Small intestine (tissue), 7 donors: ENCODE measurements at regions not wholly inside any gene's neighbourhood (a gene's known extent, or its start where the extent isn't known, plus 50 kb on each side); places are given as distances from the start of the nearest gene placed in this dataset.

Experiments used
- DNase-seq, 2 donors: peaks; one replicate each; pipeline versions ENCODE4 v3.0.0 to v3.0.0-alpha.2; 2013
- FAIRE-seq: peaks from 2 replicates; lab custom pipeline; 2012; peaks lifted over from hg19 to GRCh38; lab: Jason Lieb, UNC
- H3K27ac ChIP-seq, 3 donors: one replicate each; pipeline ENCODE4 v1.5.1; 2013; ENCODE audit warnings: low read length in 2 of 3, mild to moderate bottlenecking in 2 of 3, control low read depth in 1 of 3, inconsistent platforms in 1 of 3, low read depth in 1 of 3, moderate library complexity in 1 of 3
- H3K27me3 ChIP-seq, 3 donors: one replicate each; pipeline ENCODE4 v1.6.1; 2013; ENCODE audit warnings: low read length in 3 of 3, inconsistent platforms in 1 of 3; ENCODE audit not compliant: control insufficient read depth in 3 of 3, insufficient read depth in 3 of 3
- H3K36me3 ChIP-seq, 3 donors: one replicate each; pipeline ENCODE4 v1.6.1; 2013; ENCODE audit warnings: low read length in 3 of 3, inconsistent platforms in 1 of 3, low read depth in 1 of 3, mild to moderate bottlenecking in 1 of 3, moderate library complexity in 1 of 3; ENCODE audit not compliant: control insufficient read depth in 3 of 3, insufficient read depth in 2 of 3
- H3K4me1 ChIP-seq, 3 donors: one replicate each; pipeline ENCODE4 v1.6.1; 2013; ENCODE audit warnings: low read length in 2 of 3, inconsistent platforms in 1 of 3, low read depth in 1 of 3, mild to moderate bottlenecking in 1 of 3, moderate library complexity in 1 of 3; ENCODE audit not compliant: control insufficient read depth in 3 of 3, insufficient read depth in 2 of 3
- H3K4me3 ChIP-seq, 3 donors: one replicate each; pipeline ENCODE4 v1.5.1; 2013; ENCODE audit warnings: low read length in 3 of 3, control low read depth in 1 of 3, inconsistent platforms in 1 of 3, low read depth in 1 of 3, mild to moderate bottlenecking in 1 of 3, moderate library complexity in 1 of 3
- H3K9me3 ChIP-seq, 2 donors: one replicate each; pipeline ENCODE4 v1.6.1; 2013; ENCODE audit warnings: low read depth in 1 of 2, low read length in 1 of 2; ENCODE audit not compliant: control insufficient read depth in 2 of 2, insufficient read depth in 1 of 2
- WGBS, 3 donors: extraction: QIAGEN DNeasy Blood & Tissue Kit; methylation state at CpG; one replicate each; pipeline ENCODE4 v1.1.7; 2013; 5-methylcytosine and 5-hydroxymethylcytosine counted together
- donor health status: healthy with polysubstance abuse.
- donor health status: control.
- donor health status: control.
- donor health status: Bipolar disorder and iron deficiency.
- donor health status: healthy.

- H3K4me1 ChIP-seq, result no peaks in the 10 kb centered on the region
- no peaks in the 10 kb centered on the region for H3K9me3 ChIP-seq
- H3K27ac ChIP-seq, result no peak overlapping the region
- no peak for FAIRE-seq
- no peak for DNase-seq
- no peaks in the 10 kb centered on the region for H3K27me3 ChIP-seq
- WGBS, 3 donors, result 54 to 78% (median 56%) methylated on average over 4 of the region's 4 CpGs
- no peak overlapping the region for H3K4me3 ChIP-seq
- no peaks in the 10 kb centered on the region for H3K36me3 ChIP-seq
Measured at GRCh38 chr9:69975681-69976080, 68.0 kb upstream of the MAMDC2 start.

DNA sequence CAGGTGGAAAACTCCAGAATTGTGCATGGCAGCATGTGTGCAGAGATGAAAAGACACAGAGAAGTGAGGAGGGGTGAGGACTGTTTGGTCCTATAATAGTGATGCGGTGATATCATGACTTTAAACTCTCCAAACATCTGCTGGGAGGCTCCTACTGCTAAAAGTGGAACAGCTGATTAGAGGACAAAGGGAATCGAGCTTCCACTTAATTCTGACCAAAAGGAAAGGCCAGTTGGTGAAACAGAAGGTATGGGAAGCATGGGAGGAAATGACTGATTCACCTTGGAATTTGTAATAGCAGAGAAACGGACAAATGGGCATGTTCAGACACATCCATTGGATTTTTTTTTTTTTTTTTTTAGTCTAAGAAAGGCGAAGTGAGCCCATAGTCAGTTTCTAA lies 67.5 kb upstream of the MAMDC2 start:
- H3K4me3 ChIP-seq, result no peak overlapping the region
- no peaks in the 10 kb centered on the region for H3K9me3 ChIP-seq
- WGBS, 3 donors, result 57 to 61% (median 59%) methylated on average over 4 of the region's 4 CpGs
- no peaks in the 10 kb centered on the region for H3K4me1 ChIP-seq
- no peak overlapping the region for H3K27ac ChIP-seq
- no peaks in the 10 kb centered on the region for H3K27me3 ChIP-seq
- no peaks in the 10 kb centered on the region for H3K36me3 ChIP-seq
- DNase-seq (no peak), FAIRE-seq (no peak)

GRCh38 chr9:69980041-69980440 lies 63.6 kb upstream of the MAMDC2 start:
- H3K27ac ChIP-seq, result no peak overlapping the region
- H3K27me3 ChIP-seq, result no peaks in the 10 kb centered on the region
- no peaks in the 10 kb centered on the region for H3K9me3 ChIP-seq
- no peak for DNase-seq
- 64 to 70% (median 66%) methylated on average over 2 of the region's 2 CpGs for WGBS, 3 donors
- no peak overlapping the region for H3K4me3 ChIP-seq
- no peaks in the 10 kb centered on the region for H3K4me1 ChIP-seq
- no peak for FAIRE-seq
- H3K36me3 ChIP-seq, result no peaks in the 10 kb centered on the region

DNA sequence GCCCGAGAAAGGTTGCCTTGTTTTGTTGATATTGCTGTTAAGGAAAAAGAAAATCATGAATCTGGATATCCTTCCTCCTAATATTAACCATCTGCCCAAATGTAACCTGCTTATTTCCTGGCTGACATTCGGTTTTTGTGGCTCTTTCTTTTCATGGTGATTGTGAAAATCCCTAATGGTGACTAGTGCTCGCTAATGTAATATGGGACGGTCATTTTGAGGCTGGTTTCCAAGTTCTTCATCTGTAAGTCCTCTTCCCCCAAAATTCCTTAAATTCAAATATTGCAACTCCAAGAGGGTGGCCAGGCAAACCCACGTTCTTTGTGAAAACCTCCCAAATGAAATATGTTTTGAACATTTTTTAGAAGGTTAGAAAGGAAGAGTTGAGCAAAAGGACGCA lies 63.1 kb upstream of the MAMDC2 start:
- Histone ChIP-seq H3K27ac (no peak overlapping the region), H3K4me3 (no peak overlapping the region), H3K4me1 (no peaks in the 10 kb centered on the region), H3K36me3 (no peaks in the 10 kb centered on the region), H3K9me3 (no peaks in the 10 kb centered on the region), H3K27me3 (no peaks in the 10 kb centered on the region)
- 76 to 85% (median 77%) methylated on average over 6 of the region's 6 CpGs for WGBS, 3 donors
- DNase-seq (no peak), FAIRE-seq (no peak)

DNA sequence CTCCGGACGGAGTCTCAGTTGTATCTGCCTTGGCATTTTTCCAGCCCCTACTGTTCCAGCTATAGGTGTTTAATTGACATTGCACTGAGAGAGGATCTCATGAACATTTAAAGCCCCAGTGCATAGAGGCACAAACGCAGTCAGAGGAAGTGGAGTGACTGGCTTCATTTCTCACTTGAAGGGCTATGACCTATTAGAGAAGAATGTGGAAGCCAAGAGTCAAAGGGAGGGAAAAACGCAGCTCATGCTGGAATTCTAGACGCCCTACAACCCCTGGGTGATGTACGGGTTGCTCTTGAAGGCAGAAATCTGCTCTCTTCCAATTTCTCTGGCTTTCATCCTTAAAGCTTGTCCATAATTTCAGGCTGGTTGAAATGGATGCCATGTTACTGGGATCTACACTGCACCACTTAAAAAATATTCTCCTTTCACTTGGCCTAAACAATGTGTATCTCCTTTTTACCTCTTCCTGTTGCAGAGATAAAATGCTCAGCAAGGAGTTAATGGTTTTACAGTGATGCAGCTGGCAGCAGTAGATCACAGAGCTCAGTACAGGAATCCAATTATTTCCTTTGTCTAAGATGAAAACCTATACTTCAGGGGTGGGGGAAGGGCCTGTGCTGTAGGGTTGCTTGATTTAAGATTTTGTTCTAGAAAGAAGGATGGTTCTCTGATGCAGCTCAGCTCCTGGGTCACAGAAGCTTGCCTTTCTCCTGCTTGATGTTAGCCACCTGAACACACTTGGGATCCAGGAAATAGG lies 61.8 kb upstream of the MAMDC2 start:
- no peak overlapping the region for H3K4me3 ChIP-seq
- H3K9me3 ChIP-seq, result no peaks in the 10 kb centered on the region
- FAIRE-seq (no peak), DNase-seq (no peak)
- no peaks in the 10 kb centered on the region for H3K27me3 ChIP-seq
- 62 to 70% (median 67%) methylated on average over 6 of the region's 6 CpGs for WGBS, 3 donors
- H3K36me3 ChIP-seq, result no peaks in the 10 kb centered on the region
- no peak overlapping the region for H3K27ac ChIP-seq
- no peaks in the 10 kb centered on the region for H3K4me1 ChIP-seq

DNA sequence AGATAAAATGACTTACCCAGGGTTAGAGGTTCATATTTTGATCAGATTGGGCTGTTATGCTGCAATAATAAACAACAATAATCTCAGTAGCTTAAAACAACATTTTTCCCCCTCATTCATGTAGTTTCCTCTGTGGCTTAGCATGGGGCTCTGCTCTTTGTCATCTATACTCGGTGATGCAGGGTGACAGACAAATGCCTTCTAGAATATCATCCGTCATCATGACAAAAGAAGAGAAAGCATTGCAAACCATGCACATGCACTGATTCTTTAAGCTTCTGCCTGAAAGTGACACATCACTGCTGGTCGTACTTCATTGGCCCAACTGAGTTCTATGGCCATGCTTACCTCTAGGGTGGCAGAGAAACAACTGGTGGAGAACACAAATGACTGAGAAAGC lies 58.8 kb upstream of the MAMDC2 start:
- H3K9me3 ChIP-seq, result no peaks in the 10 kb centered on the region
- no peak for FAIRE-seq

GRCh38 chr9:69985971-69986370 lies 57.7 kb upstream of the MAMDC2 start:
- Histone ChIP-seq H3K27me3 (no peaks in the 10 kb centered on the region), H3K36me3 (no peaks in the 10 kb centered on the region), H3K4me3 (no peak overlapping the region), H3K27ac (no peak overlapping the region), H3K9me3 (no peaks in the 10 kb centered on the region), H3K4me1 (no peaks in the 10 kb centered on the region)
- FAIRE-seq, result no peak
- no peak for DNase-seq
- 70 to 83% (median 75%) methylated on average over 2 of the region's 2 CpGs for WGBS, 3 donors

More for the DNA sequence above, 58.8 kb upstream of the MAMDC2 start:
- Histone ChIP-seq H3K4me1 (no peaks in the 10 kb centered on the region), H3K36me3 (no peaks in the 10 kb centered on the region), H3K27ac (no peak overlapping the region), H3K4me3 (no peak overlapping the region), H3K27me3 (no peaks in the 10 kb centered on the region)
- 75 to 83% (median 81%) methylated on average over 3 of the region's 3 CpGs for WGBS, 3 donors
- DNase-seq, result no peak

DNA sequence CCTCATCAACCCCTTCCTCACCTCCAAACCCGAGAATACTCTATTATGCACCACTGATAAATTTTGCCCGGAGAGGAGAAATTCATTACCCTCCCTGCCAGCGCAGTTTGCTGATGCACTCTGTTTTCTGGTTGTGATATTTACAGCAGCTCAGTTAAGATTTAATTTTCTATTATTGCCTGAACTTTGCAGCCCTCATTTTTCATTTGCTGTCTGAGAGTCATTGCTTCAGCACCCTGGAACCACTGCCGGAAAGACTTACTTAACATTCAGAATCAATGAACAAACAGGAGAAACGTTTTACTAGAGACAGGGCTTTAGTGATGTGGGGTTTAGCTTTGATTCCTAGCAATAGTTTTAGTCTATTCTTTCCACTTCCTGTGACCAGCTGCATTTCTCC lies 56.7 kb upstream of the MAMDC2 start:
- no peak for DNase-seq
- 36 to 47% (median 44%) methylated on average over 5 of the region's 5 CpGs for WGBS, 3 donors
- Histone ChIP-seq H3K27me3 (no peaks in the 10 kb centered on the region), H3K4me1 (no peaks in the 10 kb centered on the region), H3K9me3 (no peaks in the 10 kb centered on the region), H3K4me3 (no peak overlapping the region), H3K36me3 (no peaks in the 10 kb centered on the region), H3K27ac (no peak overlapping the region)
- no peak for FAIRE-seq

- H3K9me3 ChIP-seq, result no peaks in the 10 kb centered on the region
- DNase-seq (no peak), FAIRE-seq (no peak)
- no peaks in the 10 kb centered on the region for H3K36me3 ChIP-seq
- no peaks in the 10 kb centered on the region for H3K4me1 ChIP-seq
- no peaks in the 10 kb centered on the region for H3K27me3 ChIP-seq
- H3K4me3 ChIP-seq, result no peak overlapping the region
- H3K27ac ChIP-seq, result no peak overlapping the region
Measured at GRCh38 chr9:69987457-69987856, 56.2 kb upstream of the MAMDC2 start.
